Fibroblast of skin of abdomen (primary cell): ENCODE measurements at regions not wholly inside any gene's neighbourhood (a gene's known extent, or its start where the extent isn't known, plus 50 kb on each side); places are given as distances from the start of the nearest gene placed in this dataset.
"Not testable (repeated sequence)": the region's sequence is repeated elsewhere in the genome, so short reads cannot be mapped to it uniquely, and the experiment has no call there.

Source experiments
- DNase-seq: peaks from one replicate; pipeline ENCODE4 v3.0.0-alpha.2; 2013

DNA sequence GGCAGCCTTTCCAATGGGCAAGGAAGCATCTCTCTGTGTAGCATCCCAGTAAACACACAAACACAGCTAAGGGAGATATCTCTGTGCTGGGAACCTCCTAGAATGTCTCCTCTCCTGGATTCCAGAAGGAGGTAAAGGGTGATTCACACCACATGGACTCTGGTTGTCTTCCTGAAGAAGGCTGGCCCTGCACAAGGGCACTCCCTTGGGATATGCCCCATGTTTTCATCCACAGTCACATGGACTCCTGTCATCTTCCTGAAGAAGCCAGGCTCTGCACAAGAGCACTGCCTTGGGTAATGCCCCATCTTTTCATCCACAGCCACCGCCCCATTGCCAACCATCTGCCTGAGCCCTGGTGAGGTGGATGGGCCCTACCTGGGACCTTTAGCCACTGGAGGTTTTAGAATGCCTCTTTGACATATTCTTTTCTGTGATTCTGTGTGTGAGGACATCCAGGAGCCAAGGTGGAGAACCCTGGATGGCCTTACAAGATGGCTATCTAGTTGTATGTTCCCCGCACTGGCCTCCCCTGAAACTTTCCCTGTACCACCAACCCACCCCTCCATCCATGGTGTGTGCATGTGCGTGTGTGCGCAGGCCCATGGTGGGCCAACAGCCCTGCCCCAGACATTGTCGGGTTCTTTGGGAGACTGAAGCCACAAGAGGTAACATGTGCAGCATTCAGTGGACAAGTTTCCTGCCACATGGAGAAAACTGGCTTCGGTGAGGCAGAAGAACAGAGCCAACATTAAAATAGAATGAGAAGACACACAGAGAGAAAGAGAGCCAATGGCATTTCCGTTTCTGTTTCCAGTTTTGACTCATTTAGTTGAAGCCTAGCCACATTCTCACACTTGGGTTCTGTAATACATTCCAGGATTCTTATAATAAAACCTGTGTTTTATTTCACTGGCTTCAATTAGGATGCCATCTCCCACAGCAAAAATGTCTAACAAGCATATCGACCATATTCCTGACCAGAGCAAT lies 110.2 kb upstream of the CST7 start:
- DNase-seq: peak; percentile 85

DNA sequence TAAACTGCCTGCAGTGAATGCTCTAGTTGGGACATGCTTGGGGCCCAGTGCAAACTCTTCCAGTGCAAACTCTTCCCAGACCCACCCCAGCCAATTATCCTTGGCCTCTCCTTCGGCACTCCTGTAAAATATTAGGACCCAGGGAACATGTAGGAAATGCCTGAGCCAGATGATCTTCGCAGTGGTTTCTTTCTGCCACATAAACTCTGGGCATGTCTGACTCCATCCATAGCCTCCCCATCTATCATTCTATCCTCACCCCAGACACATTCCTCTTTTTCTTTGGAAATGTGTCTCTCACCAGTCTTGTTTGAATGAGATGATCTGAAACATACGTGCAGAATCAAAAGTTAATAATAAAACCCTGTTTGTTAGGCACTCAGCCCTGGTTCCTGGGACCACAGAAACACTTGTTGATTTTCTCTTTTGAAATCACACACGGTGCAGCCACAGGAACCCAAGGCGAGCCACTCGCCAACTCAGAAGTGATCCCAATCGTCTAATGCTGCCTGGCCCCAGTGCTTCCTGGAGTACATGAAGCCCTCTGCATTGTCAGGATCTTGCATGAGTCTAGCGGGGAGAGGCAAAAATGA lies 108.9 kb upstream of the CST7 start:
- DNase-seq: peak; percentile 90

DNA sequence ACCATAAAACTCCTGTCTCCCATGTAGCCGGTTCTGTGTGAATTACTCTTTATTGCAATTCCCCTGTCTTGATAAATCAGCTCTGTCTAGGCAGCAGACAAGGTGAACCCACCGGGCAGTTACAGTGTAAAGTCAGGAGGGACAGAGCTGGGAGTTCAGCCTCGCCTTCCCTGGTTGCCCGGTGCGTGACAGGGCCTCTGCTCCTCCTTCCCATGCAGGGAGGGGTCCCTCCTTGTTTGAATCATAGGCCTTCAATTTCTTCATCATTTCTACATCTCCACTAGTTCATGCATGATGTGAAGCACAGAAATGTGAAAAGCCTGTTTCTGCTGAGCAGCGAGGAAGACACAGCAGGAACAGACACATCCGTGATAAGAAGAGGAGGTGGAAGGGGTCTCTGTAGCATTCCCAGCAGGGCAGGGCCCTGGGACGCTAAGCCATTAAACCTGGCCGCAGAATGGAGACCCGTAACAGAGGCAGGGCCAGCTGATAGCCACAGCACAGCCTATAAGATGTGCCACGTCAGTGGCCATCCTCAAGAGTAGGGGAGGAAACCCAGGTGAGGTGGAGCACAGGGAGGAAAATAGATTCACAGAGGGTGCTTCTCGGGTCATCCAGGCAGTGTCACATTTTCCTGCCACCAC lies 106.7 kb upstream of the CST7 start:
- no peak for DNase-seq

DNA sequence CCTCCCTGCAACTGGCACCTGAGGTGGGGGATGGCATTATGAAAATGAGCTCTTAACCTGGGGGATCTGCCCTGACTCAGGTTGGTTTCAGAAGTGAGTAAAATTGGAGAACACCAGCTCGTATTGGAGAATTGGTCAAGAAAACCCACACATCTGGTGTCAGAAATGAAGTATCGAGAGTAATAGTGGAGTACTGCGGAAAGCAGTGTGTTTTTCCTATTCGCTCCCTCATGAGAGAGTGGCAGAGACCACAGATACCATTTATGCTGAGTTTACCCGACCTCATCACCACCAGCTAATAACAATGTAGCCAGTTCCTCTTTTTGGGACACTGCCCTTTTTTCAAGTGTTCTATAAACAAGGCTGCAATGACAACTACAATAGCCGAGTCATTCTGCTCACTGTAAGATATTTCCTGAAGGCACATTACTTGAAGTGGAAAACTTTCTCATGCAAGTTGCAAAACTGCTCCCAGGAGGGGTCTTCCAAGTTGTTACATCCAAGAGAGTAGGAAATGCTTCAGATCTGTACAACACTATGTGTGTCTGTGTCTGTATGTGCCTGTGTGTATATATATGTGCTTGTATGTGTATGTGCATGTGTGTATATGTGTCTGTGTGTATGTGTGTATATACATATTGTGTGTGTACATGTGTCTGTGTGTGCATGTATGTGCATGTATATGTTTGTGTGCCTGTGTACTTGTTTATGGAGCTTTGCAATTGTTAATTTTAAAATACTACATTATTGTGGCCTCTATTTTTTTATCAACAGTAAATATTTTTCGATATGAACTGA lies 106.0 kb upstream of the CST7 start:
- no peak for DNase-seq

DNA sequence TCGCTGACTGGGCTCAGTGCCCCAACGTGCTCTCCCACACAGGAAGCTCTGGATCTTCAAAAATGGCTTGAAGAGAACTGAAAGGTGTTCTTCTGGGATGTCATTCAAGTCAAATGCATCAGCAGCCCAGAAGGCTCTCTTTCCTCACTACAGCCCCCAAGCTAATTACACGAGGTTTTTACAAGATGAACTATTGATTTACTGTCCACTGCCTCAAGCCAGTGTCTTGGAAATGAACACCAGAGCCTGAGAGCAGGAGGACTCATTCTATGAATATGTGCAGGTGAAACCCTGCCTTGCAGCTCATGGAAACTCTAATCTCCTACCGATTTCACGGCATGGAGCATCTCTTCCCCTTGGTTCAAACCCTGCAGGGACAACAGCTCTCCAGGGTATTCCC lies 98.9 kb upstream of the CST7 start:
- no peak for DNase-seq

DNA sequence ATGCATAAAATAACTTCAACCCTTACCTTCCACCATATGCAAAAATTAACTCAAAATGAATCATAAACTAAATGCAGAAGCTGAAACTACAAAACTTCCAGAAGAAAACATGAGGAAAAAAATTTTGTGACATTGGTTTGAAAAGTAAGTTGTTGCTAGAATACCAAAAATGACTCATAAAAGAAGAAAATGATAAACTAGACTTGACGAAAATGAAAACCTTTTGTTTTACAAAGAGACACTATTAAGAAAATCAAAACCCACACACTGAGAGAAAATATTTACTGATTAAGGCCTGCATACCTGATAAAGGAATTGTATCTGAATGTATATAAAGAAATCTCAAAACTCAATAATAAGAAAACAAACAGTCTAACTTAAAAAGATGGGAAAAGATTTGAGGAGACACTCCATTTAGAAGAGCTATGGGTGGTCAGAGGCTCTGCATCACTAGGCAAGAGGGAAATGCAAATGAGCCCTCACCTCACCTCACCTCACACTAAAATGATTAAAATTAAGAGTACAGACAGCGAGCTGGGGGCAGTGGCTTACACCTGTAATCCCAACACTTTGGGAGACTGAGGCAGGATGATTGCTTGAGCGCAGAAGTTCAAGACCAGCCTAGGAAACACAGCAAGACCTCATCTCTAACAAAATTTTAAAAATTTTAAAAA lies 97.6 kb upstream of the CST7 start:
- no peak for DNase-seq

DNA sequence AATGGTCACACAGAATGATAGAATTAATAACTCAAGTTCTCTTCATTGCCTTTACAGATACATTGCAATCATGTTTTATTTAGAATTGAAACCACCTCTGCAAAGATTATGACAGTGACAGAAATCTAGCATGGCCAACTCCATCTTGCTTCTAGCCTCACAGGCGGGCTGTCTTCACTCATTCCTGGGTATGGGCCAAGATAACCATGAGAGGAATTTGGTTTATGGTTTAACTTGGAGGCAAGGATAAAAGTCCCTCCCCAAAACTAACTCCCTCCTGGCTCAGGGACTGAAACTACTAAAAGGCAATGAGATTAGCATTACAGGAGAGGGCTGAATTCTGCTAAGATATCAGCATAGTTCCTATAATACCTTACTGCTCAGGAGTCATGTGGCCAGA lies 95.2 kb upstream of the CST7 start:
- DNase-seq: no peak

DNA sequence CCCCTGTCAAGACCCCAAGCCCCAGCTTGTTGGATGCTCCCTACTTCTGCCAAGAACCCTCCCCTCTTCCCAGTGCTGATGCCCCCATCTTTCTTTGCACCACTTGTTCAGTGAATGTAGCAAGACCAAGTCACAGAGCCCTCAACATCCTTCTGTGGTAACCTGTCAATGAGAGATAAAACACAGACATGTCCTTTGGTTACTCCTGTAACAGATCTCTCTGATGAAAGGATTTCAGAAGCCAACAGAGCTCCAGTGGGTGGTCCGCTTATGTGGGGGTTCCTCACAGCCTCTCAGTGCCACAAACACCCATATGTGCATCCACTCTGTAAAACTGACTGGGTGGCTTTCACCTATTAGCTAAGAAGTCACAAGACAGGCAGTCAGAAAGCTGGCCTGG lies 93.2 kb upstream of the CST7 start:
- no peak for DNase-seq

DNA sequence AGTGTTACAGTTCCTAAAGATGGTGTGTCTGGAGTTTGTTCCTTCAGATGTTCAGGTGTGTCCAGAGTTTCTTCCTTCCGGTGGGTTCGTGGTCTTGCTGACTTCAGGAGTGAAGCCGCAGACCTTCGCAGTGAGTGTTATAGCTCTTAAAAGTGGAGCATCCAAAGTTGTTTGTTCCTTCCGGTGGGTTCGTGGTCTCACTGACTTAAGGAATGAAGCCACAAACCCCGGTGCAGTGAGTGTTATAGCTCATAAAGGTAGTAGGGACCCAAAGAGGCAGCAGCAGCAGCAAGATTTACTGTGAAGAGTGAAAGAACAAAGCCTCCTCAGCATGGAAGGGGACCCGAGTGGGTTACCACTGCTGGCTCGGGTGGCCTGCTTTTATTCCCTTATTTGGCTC lies 90.6 kb upstream of the CST7 start:
- not testable (repeated sequence) for DNase-seq

DNA sequence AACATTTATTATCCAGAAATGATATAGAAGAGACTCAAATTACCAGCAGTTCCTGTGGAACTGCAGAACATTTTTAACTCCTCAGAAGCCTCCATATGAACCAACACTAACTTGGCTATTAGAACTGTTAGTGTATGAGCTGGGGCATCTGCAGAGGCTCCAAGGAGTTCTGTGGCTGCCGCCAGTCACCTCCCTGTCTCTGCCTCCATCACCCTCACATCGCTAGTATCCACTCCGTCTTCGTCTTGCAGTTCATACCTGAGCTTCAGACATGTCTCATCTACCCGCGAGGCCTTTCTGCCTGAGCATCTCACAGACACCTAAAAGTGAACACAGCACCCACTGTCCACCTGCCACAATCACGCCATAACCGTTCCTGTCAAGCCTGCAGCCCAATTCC lies 89.5 kb upstream of the CST7 start:
- DNase-seq: no peak

DNA sequence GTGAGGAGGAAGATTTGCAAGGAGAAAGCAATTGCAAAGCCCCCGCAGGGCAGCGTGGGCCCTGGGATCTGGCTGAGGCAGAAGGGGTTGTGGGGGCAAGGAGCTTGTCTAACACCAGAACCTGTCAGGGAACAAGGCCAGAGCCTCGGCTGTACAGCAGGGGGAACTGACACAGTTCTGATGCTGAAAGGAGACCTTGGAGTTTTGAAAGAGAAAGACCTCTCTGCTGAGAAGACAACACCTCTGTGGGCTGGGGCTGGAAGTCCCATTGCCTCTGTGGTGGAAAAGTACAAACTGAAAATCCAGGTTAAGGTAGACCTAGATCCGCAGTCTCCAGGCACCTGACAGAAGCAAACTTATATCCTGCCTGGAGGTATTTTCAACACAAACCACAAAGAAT lies 86.9 kb upstream of the CST7 start:
- DNase-seq: no peak

DNA sequence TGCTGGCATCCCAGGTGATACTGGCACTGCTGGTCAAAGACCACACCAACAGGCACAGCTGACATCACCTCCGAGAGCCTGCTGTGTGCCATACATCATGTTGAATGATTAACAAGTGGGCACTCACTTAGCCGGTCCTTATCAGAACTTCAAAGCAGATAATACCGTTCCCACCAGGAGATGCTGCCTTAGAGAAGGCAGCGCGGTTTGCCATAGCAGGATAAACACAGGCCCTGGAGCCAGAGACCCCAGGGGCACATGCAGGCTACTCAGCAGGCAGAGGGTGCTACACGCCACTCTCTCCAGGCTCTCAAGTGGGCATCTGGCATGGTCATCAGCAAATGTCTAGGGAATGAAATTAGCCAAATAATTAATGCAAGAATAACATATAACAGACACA lies 86.5 kb upstream of the CST7 start:
- DNase-seq: no peak

DNA sequence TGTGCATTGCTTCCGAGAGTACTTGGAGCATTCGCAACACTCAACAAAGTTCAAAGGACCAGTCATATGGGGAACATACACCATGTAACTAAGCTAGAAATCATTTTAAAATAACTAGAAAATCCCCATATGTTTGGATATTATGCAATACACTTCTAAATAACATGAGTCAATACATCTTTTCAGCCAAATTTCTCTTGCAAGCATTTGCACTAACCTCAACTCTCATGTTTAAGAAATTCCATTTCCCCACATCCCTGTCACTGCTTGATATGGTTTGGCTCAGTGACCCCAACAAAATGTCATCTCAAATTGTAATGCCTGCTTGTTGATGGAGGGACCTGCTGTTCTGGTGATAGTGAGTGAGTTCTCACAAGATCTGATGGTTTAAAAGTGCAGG lies 85.7 kb upstream of the CST7 start:
- peak; percentile 93 for DNase-seq

DNA sequence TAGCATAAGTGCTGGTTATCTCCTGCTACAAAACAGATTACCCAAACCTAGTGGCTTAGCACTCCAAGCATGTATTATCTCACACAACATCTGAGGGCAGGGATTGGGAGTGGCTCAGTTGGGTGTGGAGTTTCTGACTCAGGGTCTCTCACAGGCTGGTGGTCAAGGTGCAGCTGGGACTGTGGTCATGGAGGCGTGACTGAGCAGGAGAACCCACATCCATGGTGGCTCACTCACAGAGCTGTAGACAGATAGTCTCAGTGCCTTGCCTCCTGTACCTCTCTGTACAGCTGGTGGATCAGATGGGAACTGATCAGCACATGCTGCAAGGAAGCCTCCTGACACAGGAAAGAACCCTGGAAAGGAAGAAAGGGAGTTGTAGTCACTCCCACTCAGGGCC lies 83.1 kb upstream of the CST7 start:
- DNase-seq: no peak

DNA sequence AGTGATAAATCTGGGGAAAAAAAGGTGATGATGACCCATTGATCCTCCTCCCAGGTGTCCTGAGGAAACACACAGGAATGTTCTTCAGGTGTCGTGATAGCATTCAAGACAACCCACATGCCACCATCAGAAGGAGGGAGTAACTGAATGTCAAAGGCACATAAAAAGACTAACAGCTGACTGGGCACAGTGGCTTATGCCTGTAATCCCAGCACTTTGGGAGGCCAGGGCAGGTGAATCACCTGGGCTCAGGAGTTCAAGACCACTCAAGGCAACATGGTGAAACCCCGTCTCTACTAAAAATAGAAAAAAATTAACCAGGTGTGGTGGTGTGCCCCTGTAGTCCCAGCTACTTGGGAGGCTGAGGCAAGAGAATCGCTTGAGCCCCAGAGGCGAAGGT lies 82.3 kb upstream of the CST7 start:
- DNase-seq: no peak

DNA sequence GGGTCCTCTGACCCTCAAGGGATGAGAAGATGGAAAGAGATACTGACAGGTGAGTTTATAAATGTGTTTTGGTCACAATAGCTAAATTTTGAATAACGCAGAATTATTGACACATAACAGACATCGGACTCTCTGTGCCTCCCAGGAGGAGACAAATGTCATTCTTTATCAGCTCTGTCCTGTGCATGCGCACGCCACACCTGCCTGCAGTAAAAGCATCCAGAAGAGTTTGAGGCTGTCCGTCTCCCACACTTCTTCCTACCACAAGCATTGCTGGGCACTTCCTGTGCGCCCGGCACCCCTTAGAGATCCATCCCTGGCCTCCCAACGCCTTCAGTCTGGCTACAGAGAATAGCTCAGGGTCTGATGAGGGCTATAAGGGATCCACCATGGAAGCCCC lies 81.5 kb upstream of the CST7 start:
- no peak for DNase-seq

DNA sequence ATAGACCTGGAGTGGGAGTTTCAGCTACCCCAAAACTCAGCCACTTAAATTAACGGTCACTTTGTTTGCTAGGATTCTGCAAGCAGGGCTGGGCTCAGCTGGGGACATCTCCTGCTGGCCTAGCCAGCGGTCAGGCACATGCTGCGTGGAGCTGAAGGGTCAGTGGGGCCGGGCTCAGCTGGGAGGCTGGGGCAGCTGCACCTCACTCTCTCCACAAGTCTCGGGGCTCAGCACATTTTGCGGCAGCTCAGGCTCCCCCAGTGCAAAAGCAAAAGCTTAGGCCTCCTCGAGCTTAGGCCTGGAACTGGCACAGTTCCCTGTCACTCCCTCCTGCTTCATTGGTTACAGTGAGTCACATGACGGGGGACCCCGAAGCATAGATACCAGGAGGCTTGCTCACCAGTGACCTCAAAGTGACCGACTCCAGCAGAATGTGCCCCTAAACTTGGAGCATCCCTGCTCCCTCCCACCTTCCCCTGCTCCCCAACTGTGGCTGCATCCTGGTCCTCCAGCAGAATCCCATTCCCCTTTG lies 80.6 kb upstream of the CST7 start:
- no peak for DNase-seq

DNA sequence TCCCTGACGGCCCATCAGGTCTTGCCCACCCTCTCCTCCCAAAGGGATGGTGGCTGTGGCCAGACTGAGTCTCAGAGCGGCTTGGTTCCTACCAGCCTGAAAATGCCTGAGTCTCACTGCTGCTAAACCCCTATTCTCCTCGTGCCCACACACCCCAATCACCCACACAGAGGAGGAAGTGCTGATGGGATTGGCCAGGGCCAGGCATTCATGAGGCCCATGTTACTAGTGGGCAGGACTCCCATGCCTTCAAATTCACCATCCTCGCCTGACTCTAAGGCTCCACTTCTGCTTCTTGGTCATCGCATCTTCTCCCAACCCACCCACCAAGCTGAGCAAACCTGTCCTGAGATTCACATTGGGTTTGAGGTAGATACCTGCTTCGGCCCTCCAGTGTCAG lies 80.1 kb upstream of the CST7 start:
- no peak for DNase-seq

DNA sequence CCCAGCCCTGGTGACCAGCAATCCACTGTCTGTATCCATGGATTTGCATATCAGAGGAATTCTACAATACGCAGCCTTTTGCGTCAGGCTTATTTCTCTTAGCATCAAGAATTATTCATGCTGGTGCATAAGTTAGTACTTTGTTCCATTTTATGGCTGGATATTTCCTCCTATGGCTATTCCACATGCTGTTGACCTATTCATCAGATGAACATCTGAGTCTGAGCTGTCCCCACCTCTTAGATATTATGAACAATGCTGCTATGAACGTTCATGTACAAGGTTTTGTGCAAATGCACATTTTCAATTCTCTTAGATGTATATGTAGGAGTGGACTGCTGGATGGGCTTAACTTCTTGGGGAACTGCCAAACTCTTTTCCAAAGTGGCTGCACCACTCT lies 79.0 kb upstream of the CST7 start:
- no peak for DNase-seq

DNA sequence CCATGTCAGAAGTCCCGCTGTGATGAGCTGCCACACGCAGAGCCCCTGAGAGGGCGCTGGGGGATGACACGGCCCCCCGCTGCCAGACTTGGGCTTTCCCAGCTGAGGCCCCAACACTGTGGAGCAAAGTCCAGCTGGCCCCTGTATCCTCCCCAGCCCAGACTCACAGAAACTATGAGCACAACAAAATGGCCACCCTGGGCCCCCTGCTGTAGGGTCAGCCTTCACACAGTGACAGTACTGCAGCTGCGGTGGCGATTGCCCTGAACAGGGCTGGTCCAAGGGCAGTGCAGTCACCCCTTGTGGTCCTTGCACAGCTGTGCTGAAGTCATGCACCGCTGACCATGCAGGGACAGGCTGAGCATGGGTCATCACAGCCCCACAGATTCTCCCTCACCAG lies 78.2 kb upstream of the CST7 start:
- DNase-seq: no peak

DNA sequence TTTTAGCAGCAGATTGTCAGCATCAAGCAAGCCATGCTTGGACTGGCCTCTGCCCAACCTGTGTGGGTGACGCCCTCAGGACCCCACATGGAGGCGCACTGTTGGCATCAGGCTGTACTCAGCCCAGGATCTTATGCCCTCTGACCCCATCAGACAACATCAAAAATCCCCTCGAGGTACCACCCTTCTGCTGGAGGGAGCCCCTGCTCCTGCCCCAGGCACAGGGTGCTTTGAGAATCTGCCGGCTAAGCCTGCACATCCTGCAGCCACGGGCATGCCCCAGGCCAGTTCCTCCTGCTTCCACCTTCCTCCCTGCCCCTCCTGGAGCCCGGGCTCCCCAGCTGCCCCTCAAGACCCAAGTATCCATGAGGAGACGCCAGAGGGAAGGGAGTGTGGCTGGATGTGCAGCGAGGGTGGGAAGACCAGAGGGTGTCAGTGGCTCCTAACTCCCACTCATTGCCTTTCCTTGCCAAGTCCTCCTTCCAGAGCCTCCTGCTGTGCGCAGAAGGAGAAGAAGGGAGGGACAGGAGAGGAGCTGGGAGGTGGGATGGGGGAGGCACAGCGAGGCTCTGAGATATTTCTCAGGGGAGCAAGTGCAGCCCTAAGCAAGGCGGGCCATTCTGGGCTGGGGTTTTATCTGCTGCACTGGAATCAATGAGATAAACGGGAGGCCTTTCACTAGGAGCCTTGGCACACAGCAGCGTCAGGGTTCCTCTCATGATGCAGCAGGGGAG lies 77.4 kb upstream of the CST7 start:
- no peak for DNase-seq
